ENCODE measurements at regions not wholly inside any gene's neighbourhood (a gene's known extent, or its start where the extent isn't known, plus 50 kb on each side); places are given as distances from the start of the nearest gene placed in this dataset.
A peak's percentile ranks its signal among the peaks of the same experiment; 100 is the strongest.
"Not testable (repeated sequence)": the region's sequence is repeated elsewhere in the genome, so short reads cannot be mapped to it uniquely, and the experiment has no call there.

DNA sequence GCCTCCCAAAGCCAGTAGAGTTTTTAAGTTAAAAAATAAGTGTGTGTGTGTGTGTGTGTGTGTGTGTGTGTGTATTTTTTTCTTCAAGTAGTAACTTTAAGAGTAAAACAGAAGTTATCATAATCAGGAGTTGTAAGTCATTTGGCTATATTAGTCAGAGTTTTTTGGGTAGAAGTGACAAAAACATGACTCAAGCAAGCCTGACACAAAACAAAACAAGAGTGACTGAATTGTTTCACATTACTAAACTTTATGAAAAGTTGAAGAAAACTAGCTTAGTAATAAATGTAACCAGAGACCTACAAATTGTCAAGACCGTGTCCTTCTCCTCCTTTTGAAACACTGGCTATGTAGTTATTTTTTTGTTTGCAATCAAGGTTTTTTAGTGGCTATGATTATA is 738.0 kb upstream of the PITX2 start:
- no peak for TF ChIP-seq CTCF (IDR thresholded peaks at IDR 0.05)
- Histone ChIP-seq H3K9me3 (no peaks in the 10 kb centered on the region), H3K4me3 (no peak overlapping the region), H3K4me1 (no peaks in the 10 kb centered on the region), H3K27ac (no peak overlapping the region), H3K36me3 (no peaks in the 10 kb centered on the region), H3K27me3 (no peaks in the 10 kb centered on the region)
- FAIRE-seq (no peak), DNase-seq (no peak), ATAC-seq (no peak)
- WGBS, 2 donors = 44 to 62% methylated on average over 1 of the region's 1 CpG
- intact Hi-C loops (cut with DNase I) = no loop called here

- TF ChIP-seq CTCF (IDR thresholded peaks at IDR 0.05) = no peak
- Histone ChIP-seq H3K4me1 (no peaks in the 10 kb centered on the region), H3K27ac (no peak overlapping the region), H3K36me3 (no peaks in the 10 kb centered on the region), H3K9me3 (no peaks in the 10 kb centered on the region), H3K4me3 (no peak overlapping the region), H3K27me3 (no peaks in the 10 kb centered on the region)
- FAIRE-seq = no peak
- no peak for DNase-seq
- WGBS, 2 donors = 59 to 80% methylated on average over 1 of the region's 1 CpG
- intact Hi-C loops (cut with DNase I) = no loop called here
- ATAC-seq = no peak
These were observed 740.1 kb upstream of the PITX2 start for GRCh38 chr4:111362941-111363361.

DNA sequence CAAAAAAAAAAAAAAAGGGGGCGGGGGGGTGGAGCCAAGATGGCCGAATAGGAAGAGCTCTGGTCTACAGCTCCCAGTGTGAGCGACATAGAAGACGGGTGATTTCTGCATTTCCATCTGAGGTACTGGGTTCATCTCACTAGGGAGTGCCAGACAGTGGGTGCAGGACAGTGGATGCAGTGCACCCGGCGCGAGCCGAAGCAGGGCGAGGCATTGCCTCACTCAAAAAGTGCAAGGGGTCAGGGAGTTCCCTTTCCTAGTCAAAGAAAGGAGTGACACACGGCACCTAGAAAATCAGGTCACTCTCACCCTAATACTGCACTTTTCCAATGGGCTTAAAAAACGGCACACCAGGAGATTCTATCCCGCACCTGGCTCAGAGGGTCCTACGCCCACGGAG is 755.0 kb upstream of the PITX2 start:
- H3K36me3 ChIP-seq; H3K4me3 ChIP-seq; FAIRE-seq; ATAC-seq; H3K4me1 ChIP-seq; H3K9me3 ChIP-seq; H3K27me3 ChIP-seq; H3K27ac ChIP-seq; intact Hi-C loops (cut with DNase I): not testable (repeated sequence)
- peak in 1 of 6 donors; percentile 22 for DNase-seq
- WGBS, 2 donors = 74 to 89% methylated on average over 13 to 14 of the region's 14 CpGs

GRCh38 chr4:111388561-111388960 is 756.7 kb upstream of the FAM241A start:
- intact Hi-C loops (cut with DNase I) = no loop called here
- Histone ChIP-seq H3K9me3 (no peaks in the 10 kb centered on the region), H3K27ac (no peak overlapping the region), H3K4me3 (no peak overlapping the region), H3K36me3 (no peaks in the 10 kb centered on the region), H3K4me1 (no peaks in the 10 kb centered on the region), H3K27me3 (no peaks in the 10 kb centered on the region)
- TF ChIP-seq CTCF (IDR thresholded peaks at IDR 0.05) = no peak
- ATAC-seq (no peak), DNase-seq (no peak), FAIRE-seq (no peak)
- WGBS, 2 donors = 53 to 88% methylated on average over 1 of the region's 1 CpG

DNA sequence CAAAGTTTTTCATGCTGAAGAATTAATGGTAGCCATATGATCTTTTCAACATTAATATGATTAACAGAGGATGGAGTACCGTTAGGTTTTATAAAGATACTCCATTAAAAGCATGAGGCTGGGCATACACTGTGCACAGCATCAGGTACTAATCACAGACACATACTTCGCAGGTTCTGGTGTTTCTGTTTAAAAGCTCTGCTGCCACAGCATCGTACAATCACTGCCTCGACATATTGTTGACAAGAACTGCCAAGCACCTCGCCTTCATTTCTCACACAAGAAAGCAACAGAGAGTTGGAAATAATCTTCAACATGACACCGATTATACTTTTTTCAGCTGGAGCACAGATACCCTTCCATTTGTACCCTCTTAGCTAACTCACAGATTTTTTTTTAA is 753.4 kb upstream of the FAM241A start:
- H3K27me3 ChIP-seq = no peaks in the 10 kb centered on the region
- no peak for TF ChIP-seq CTCF (IDR thresholded peaks at IDR 0.05)
- no peak overlapping the region for H3K27ac ChIP-seq
- whole genome bisulfite sequencing, 2 donors = 45 to 67% methylated on average over 6 of the region's 6 CpGs
- ATAC-seq (no peak), DNase-seq (no peak), FAIRE-seq (no peak)
- intact Hi-C loops (cut with DNase I) = no loop called here
- H3K4me1 ChIP-seq = no peaks in the 10 kb centered on the region
- no peaks in the 10 kb centered on the region for H3K9me3 ChIP-seq
- no peaks in the 10 kb centered on the region for H3K36me3 ChIP-seq
- H3K4me3 ChIP-seq = no peak overlapping the region

DNA sequence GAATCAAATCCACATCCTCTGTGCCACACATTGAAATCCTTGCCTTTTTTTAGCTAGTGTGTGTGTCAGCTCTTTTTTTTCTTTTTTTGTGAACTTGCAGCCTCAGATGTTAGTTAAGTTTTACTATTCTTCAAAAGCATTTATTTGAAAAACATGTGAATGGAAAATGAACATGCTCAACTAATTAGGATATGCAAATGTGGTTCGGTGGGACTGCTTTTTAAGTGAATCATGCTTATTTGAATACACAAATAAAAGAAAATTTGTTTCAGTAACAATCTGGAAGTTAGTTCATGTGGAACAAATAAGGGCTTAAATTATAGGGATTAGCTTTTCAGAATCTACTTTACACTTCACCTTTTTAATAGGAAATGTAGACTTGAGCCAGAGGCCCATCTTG is 751.5 kb upstream of the FAM241A start:
- no peak for ATAC-seq
- no peak for DNase-seq
- Histone ChIP-seq H3K4me3 (no peak overlapping the region), H3K9me3 (no peaks in the 10 kb centered on the region), H3K4me1 (no peaks in the 10 kb centered on the region), H3K27ac (no peak overlapping the region), H3K36me3 (no peaks in the 10 kb centered on the region), H3K27me3 (no peaks in the 10 kb centered on the region)
- FAIRE-seq = no peak
- intact Hi-C loops (cut with DNase I) = no loop called here
- 20 to 37% methylated on average over 1 of the region's 1 CpG for WGBS, 2 donors
- TF ChIP-seq CTCF (IDR thresholded peaks at IDR 0.05) = no peak
